ENCODE measurements at regions not wholly inside any gene's neighbourhood (a gene's known extent, or its start where the extent isn't known, plus 50 kb on each side); places are given as distances from the start of the nearest gene placed in this dataset.

DNA sequence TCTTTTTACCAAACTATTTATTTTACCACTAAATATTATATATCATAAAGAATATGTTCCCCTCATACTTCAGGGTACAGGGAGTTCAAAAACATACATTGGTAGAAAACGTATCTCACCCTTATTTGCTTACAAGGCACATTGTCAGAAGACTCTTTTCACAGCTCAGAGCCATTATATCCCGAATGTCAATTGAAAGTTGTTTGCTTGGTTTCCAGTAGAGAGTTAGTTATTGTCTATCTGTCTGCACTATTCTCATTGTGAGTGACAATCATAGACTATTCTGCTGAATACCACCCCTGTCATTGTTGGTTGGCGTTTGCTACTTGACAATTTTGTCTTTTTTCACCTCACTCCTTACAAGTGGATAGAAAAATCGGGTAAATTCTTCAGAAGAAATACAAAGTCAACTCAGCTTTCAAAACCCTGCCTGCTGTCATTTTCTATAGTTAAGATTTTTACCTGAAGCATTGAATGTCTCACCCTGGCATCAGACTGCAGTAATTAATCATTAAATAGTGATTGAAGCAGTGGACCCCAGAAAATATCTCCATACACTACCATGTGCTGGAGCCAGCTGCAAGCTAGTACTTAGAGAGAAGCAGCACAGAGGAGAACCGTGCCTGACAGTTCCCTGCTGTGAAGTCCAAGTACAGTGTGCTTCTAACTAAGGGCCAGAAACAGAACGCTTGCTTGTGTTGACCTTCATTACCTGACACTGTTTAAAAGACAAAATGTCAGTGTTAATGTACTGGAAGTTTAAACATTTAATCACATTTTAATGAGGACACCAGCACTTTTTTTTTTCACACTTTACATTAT lies 510.6 kb downstream of the RERGL start:
- Mint-ChIP-seq H3K27me3 (ENCODE audit: low read depth) (no peaks in the 10 kb centered on the region), H3K36me3 (ENCODE audit: insufficient read depth in 1 of 3, low read depth in 3 of 3) (no peaks in the 10 kb centered on the region), H3K9me3 (no peaks in the 10 kb centered on the region), H3K4me1 (peaks cover 15 to 17% of the 10 kb centered on the region in 2 experiments), H3K27ac (no peak overlapping the region; a peak in 1 of 7 replicates), H3K4me3 (no peak overlapping the region)
- H3K79me2 ChIP-seq (ENCODE audit: insufficient read depth, low read length), result no peaks in the 10 kb centered on the region
- H4K8ac ChIP-seq (replicated peaks; ENCODE audit: insufficient read length, low read depth, low read length), result no peak overlapping the region
- no peak overlapping the region for H3T11ph ChIP-seq (ENCODE audit: low read length)
- H3K4me2 ChIP-seq (ENCODE audit: insufficient read depth, insufficient read length, low read length), result no peak overlapping the region
- H4K20me1 ChIP-seq (ENCODE audit: control insufficient read depth, insufficient read depth, insufficient read length), result no peaks in the 10 kb centered on the region
- no peaks in the 10 kb centered on the region for H3K79me1 ChIP-seq (ENCODE audit: insufficient read depth, low read depth, low read length, poor library complexity, severe bottlenecking)
- H2BK5ac ChIP-seq (ENCODE audit: insufficient read length, low read length), result no peak overlapping the region
- no peak overlapping the region for H2AFZ ChIP-seq (ENCODE audit: low read length)
- H3K18ac ChIP-seq (ENCODE audit: insufficient read length, low read depth, low read length), result no peak overlapping the region
- H3K9ac ChIP-seq (ENCODE audit: extremely low read depth, insufficient read length, low read length), result no peak overlapping the region
- H2BK12ac ChIP-seq (ENCODE audit: insufficient read length, low read depth, low read length), result no peak overlapping the region
- no peaks in the 10 kb centered on the region for H3K23me2 ChIP-seq (ENCODE audit: insufficient read length, low read depth, low read length, poor library complexity, severe bottlenecking)
- no peaks in the 10 kb centered on the region for H3K4me1 ChIP-seq (ENCODE audit: insufficient read depth, low read length)
- WGBS (ENCODE audit: extremely low coverage, insufficient read length, low lambda C conversion rate), result no CpG with 5 or more reads among the region's 6 CpGs
- H2BK120ac ChIP-seq (ENCODE audit: low read depth, low read length, poor library complexity, severe bottlenecking), result no peak overlapping the region
- H2BK20ac ChIP-seq (ENCODE audit: low read depth, low read length, poor library complexity, severe bottlenecking), result no peak overlapping the region
- no peak overlapping the region for H4K5ac ChIP-seq (ENCODE audit: insufficient read length, low read depth, low read length)
- DNase-seq, result no peak
- no peaks in the 10 kb centered on the region for H3K9me3 ChIP-seq (ENCODE audit: control insufficient read depth, low read depth, low read length)
- no peak for TF ChIP-seq CTCF (conservative IDR thresholded peaks at IDR 0.05)
- H4K91ac ChIP-seq (ENCODE audit: insufficient read length, low read depth, low read length), result no peak overlapping the region
- no peak overlapping the region for H3K56ac ChIP-seq (ENCODE audit: insufficient read length, low read depth, low read length)
- H3K4ac ChIP-seq (ENCODE audit: low read depth, low read length), result no peak overlapping the region
- H2AK5ac ChIP-seq (ENCODE audit: insufficient read length, low read length), result no peak overlapping the region
- H3K27me3 ChIP-seq (ENCODE audit: insufficient read depth, low read length), result no peaks in the 10 kb centered on the region
- H3K14ac ChIP-seq (ENCODE audit: insufficient read depth, low read length), result no peak overlapping the region
- H2BK15ac ChIP-seq (ENCODE audit: low read depth, low read length), result no peak overlapping the region
- no peak overlapping the region for H3K27ac ChIP-seq (ENCODE audit: insufficient read length, low read depth, low read length)
- H3K23ac ChIP-seq (ENCODE audit: insufficient read length, low read depth, low read length), result no peak overlapping the region
